ENCODE measurements at regions not wholly inside any gene's neighbourhood (a gene's known extent, or its start where the extent isn't known, plus 50 kb on each side); places are given as distances from the start of the nearest gene placed in this dataset.

GRCh38 chr13:88000239-88000638 lies 329.1 kb downstream of the SLITRK5 start:
- TF ChIP-seq POLR2A (IDR thresholded peaks at IDR 0.05) (no peak), CTCF (IDR thresholded peaks at IDR 0.05) (no peak)

Data from thyroid gland (tissue), 4 donors.